ENCODE measurements at regions not wholly inside any gene's neighbourhood (a gene's known extent, or its start where the extent isn't known, plus 50 kb on each side); places are given as distances from the start of the nearest gene placed in this dataset.

DNA sequence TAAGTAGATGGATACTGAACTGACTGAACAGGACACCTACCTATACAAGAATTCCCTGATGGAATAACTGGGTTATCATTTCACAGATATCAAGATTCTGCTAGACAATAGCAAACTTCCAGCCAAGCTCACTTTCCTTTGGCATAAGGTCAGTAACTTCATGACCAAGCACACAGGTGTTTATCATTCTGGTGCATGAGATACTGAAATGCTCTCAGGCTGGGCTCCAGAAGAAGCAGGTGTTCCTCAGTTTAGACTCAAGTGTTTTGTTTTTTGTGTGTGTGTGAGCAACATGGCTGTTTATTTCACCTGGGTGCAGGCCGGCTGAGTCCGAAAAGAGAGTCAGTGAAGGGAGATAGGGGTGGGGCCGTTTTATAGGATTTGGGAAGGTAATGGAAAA is 201.5 kb upstream of the SPOCK3 start:
- 0% methylated on average over 3 of the region's 3 CpGs for WGBS (ENCODE audit: low lambda C conversion rate)
- Histone ChIP-seq H3K36me3 (replicated peaks in 1 of 2; ENCODE audit: control insufficient read depth in 1 of 2, insufficient read depth in 2 of 2, low read length in 2 of 2) (no peaks in the 10 kb centered on the region), H3K27ac (ENCODE audit: extremely low read length, insufficient read depth, low read length) (no peak overlapping the region), H3K4me2 (ENCODE audit: low read depth, low read length) (no peak overlapping the region), H3K9ac (ENCODE audit: insufficient read depth, low read depth, low read length) (no peak overlapping the region), H3K79me2 (ENCODE audit: insufficient read depth, low read length) (no peaks in the 10 kb centered on the region), H3K9me3 (ENCODE audit: low read length) (0 out of 2 replicates have a peak, but pooled peaks cover 6% of the 10 kb centered on the region), H3K4me1 (ENCODE audit: insufficient read depth, low read length) (no peaks in the 10 kb centered on the region), H4K20me1 (ENCODE audit: insufficient read depth, low read length) (no peaks in the 10 kb centered on the region), H3K27me3 (ENCODE audit: control insufficient read depth in 1 of 2, insufficient read depth in 2 of 2, low read length in 2 of 2) (no peaks in the 10 kb centered on the region), H3K4me3 (replicated peaks in 1 of 3; ENCODE audit: insufficient read depth in 1 of 3, low read depth in 2 of 3, low read length in 3 of 3) (no peak overlapping the region), H2AFZ (ENCODE audit: low read length) (no peak overlapping the region)
- intact Hi-C loops (cut with micrococcal nuclease; ENCODE audit: unreplicated experiment): no loop called here
- DNase-seq (ENCODE audit: low spot score): no peak
- BruUV-seq (replicated peaks): no TSS peak
- in situ Hi-C loops (cut with HindIII; ENCODE audit: extremely low pct_ligation_motif_present, low pct_unique_long_range_greater_than_20kb): no loop called here
- ChIA-PET POLR2A (no interaction called here), CTCF (ENCODE audit: low intra/inter-chr PET ratio, low total read pairs) (no interaction called here)
- FAIRE-seq: no peak
- TF ChIP-seq CAMTA2 (CRISPR knock-in tag; IDR thresholded peaks at IDR 0.05; ENCODE audit: borderline replicate concordance): no peak
- no peak for TF ChIP-seq RBM22 (optimal IDR thresholded peaks at IDR 0.05; ENCODE audit: low read length)
- TF ChIP-seq HNF4A (CRISPR knock-in tag; IDR thresholded peaks at IDR 0.05): no peak
- TF ChIP-seq TCF7 (IDR thresholded peaks at IDR 0.05; ENCODE audit: low read depth): no peak
- TF ChIP-seq, protein P1, sequence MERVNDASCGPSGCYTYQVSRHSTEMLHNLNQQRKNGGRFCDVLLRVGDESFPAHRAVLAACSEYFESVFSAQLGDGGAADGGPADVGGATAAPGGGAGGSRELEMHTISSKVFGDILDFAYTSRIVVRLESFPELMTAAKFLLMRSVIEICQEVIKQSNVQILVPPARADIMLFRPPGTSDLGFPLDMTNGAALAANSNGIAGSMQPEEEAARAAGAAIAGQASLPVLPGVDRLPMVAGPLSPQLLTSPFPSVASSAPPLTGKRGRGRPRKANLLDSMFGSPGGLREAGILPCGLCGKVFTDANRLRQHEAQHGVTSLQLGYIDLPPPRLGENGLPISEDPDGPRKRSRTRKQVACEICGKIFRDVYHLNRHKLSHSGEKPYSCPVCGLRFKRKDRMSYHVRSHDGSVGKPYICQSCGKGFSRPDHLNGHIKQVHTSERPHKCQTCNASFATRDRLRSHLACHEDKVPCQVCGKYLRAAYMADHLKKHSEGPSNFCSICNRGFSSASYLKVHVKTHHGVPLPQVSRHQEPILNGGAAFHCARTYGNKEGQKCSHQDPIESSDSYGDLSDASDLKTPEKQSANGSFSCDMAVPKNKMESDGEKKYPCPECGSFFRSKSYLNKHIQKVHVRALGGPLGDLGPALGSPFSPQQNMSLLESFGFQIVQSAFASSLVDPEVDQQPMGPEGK (CRISPR knock-in tag; IDR thresholded peaks at IDR 0.05): no peak
- TF ChIP-seq ISL2 (CRISPR knock-in tag; IDR thresholded peaks at IDR 0.05): no peak
- no peak for TF ChIP-seq ZNF550 (CRISPR knock-in tag; IDR thresholded peaks at IDR 0.05; ENCODE audit: borderline replicate concordance)
- TF ChIP-seq, protein P2, sequence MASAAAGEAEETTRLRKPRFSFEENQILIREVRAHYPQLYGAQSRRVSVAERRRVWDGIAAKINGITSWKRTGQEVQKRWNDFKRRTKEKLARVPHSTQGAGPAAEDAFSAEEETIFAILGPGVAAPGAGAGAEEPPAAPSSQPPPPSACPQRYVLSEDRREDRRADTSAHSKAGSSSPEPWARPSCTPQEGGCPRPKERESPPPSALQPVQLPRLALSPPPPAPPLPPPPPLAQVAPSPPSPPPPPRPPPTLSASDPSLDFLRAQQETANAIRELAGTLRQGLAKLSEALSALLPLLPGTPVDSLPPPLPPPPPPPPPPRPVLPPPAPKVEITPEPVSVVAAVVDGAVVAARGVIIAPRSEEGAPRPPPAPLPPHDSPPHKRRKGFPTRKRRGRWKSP (CRISPR knock-in tag; IDR thresholded peaks at IDR 0.05): no peak
- TF ChIP-seq MTERF4 (CRISPR knock-in tag; IDR thresholded peaks at IDR 0.05): no peak
- TF ChIP-seq, protein P3, sequence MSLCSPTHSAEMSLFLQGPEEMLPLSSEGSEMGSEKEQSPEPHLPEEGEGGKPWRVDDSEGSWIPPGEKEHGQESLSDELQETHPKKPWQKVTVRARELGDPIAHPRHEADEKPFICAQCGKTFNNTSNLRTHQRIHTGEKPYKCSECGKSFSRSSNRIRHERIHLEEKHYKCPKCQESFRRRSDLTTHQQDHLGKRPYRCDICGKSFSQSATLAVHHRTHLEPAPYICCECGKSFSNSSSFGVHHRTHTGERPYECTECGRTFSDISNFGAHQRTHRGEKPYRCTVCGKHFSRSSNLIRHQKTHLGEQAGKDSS (CRISPR knock-in tag; IDR thresholded peaks at IDR 0.05; ENCODE audit: borderline replicate concordance, low read depth): no peak
- ATAC-seq: no peak

Data from HepG2 (cell line).